IMR-90 (cell line): ENCODE measurements at regions not wholly inside any gene's neighbourhood (a gene's known extent, or its start where the extent isn't known, plus 50 kb on each side); places are given as distances from the start of the nearest gene placed in this dataset.

ENCODE experiments used
- ATAC-seq: fragments of 200-7000 bp; cut with Tn5 transposase; 2 replicates; pipeline ENCODE4 v1.9.1; 2020; ENCODE audit warnings: low read depth, mild to moderate bottlenecking, moderate library complexity
- BruUV-seq: library from RNA; stranded (reverse); fragments of 400-500 nt; replicated peaks from 2 replicates; lab custom pipeline; 2021; lab: Mats Ljungman, UMichigan
- CTCF ChIA-PET: fragments of 300-600 bp; formaldehyde crosslinking; extraction: SDS; loops from one replicate; lab custom pipeline; 2021; ENCODE audit warnings: antibody characterized with exemption; lab: Yijun Ruan, JAX
- POLR2A ChIA-PET: fragments of 300-600 bp; sonication (Branson Sonifier 250); formaldehyde crosslinking; loops from one replicate; lab custom pipeline; 2022; ENCODE audit warnings: antibody characterized with exemption; ENCODE audit not compliant: unreplicated experiment; lab: Charles Lee
- DNase-seq: peaks from one replicate; pipeline ENCODE4 v3.0.0; 2013
- H2AFZ ChIP-seq: replicated peaks from 2 replicates; pipeline ENCODE3; 2013; ENCODE audit warnings: low read length, mild to moderate bottlenecking; ENCODE audit not compliant: poor library complexity
- H2AK5ac ChIP-seq: 2 replicates; pipeline ENCODE4 v1.6.1; 2013; ENCODE audit warnings: low read depth, low read length, inconsistent platforms
- H2AK9ac ChIP-seq: replicated peaks from 2 replicates; pipeline ENCODE3; 2013; ENCODE audit warnings: mild to moderate bottlenecking, low read depth, low read length, moderate library complexity; ENCODE audit not compliant: poor library complexity
- H2BK120ac ChIP-seq: 2 replicates; pipeline ENCODE4 v1.6.1; 2013; ENCODE audit warnings: low read depth, low read length, inconsistent platforms
- H2BK15ac ChIP-seq: 3 replicates; pipeline ENCODE4 v1.6.1; 2013; ENCODE audit warnings: low read depth, low read length, inconsistent platforms
- H2BK20ac ChIP-seq: 2 replicates; pipeline ENCODE4 v1.6.1; 2013; ENCODE audit warnings: low read depth, mild to moderate bottlenecking, inconsistent platforms, low read length, moderate library complexity
- H2BK5ac ChIP-seq: 2 replicates; pipeline ENCODE4 v1.6.1; 2013; ENCODE audit warnings: mild to moderate bottlenecking, low read depth, low read length, inconsistent platforms; ENCODE audit not compliant: poor library complexity, severe bottlenecking
- H3K14ac ChIP-seq: replicated peaks from 2 replicates; pipeline ENCODE4 v1.6.1; 2013; ENCODE audit warnings: low read depth, low read length, inconsistent platforms
- H3K18ac ChIP-seq: 2 replicates; pipeline ENCODE4 v1.6.1; 2013; ENCODE audit warnings: low read depth, low read length, control low read depth
- H3K23ac ChIP-seq: 2 replicates; pipeline ENCODE4 v1.6.1; 2013; ENCODE audit warnings: low read depth, low read length, inconsistent platforms
- H3K27ac ChIP-seq: 2 replicates; pipeline ENCODE4 v1.5.1; 2013; ENCODE audit warnings: mild to moderate bottlenecking, control low read depth, low read length; ENCODE audit not compliant: insufficient read depth
- H3K27me3 ChIP-seq: 2 replicates; pipeline ENCODE4 v1.6.1; 2013; ENCODE audit warnings: low read length; ENCODE audit not compliant: control insufficient read depth, insufficient read depth
- H3K36me3 ChIP-seq: 2 replicates; pipeline ENCODE4 v1.6.1; 2013; ENCODE audit warnings: low read length, mixed read lengths; ENCODE audit not compliant: control insufficient read depth, insufficient read depth
- H3K4ac ChIP-seq: 2 replicates; pipeline ENCODE4 v1.6.1; 2013; ENCODE audit warnings: low read depth, low read length, inconsistent platforms
- H3K4me1 ChIP-seq: 2 replicates; pipeline ENCODE4 v1.6.1; 2013; ENCODE audit warnings: low read length, mixed read lengths; ENCODE audit not compliant: control insufficient read depth, insufficient read depth
- H3K4me2 ChIP-seq: 2 replicates; pipeline ENCODE4 v1.6.1; 2013; ENCODE audit warnings: low read depth, mild to moderate bottlenecking, control low read depth, low read length, moderate library complexity
- H3K4me3 ChIP-seq: 2 replicates; pipeline ENCODE4 v1.5.1; 2013; ENCODE audit warnings: low read depth, mild to moderate bottlenecking, control low read depth, low read length, moderate library complexity; ENCODE audit not compliant: insufficient read depth
- H3K56ac ChIP-seq: 2 replicates; pipeline ENCODE4 v1.6.1; 2013; ENCODE audit warnings: low read length, inconsistent platforms; ENCODE audit not compliant: insufficient read depth; ENCODE audit errors: extremely low read depth
- H3K79me1 ChIP-seq, 2 experiments: 2 replicates each; pipeline ENCODE4 v1.6.1; 2013; ENCODE audit warnings: low read length in 2 of 2, inconsistent platforms in 1 of 2, low read depth in 1 of 2
- H3K9ac ChIP-seq: 2 replicates; pipeline ENCODE4 v1.6.1; 2013; ENCODE audit warnings: low read depth, low read length, control low read depth
- H3K9me1 ChIP-seq: 2 replicates; pipeline ENCODE4 v1.6.1; 2013; ENCODE audit warnings: low read length, inconsistent platforms; ENCODE audit not compliant: insufficient read depth
- H3K9me3 ChIP-seq: 2 replicates; pipeline ENCODE4 v1.6.1; 2013; ENCODE audit warnings: low read length; ENCODE audit not compliant: control insufficient read depth, insufficient read depth
- H4K20me1 ChIP-seq: 2 replicates; pipeline ENCODE4 v1.6.1; 2013; ENCODE audit warnings: low read length, inconsistent platforms; ENCODE audit not compliant: insufficient read depth
- H4K5ac ChIP-seq: 2 replicates; pipeline ENCODE4 v1.6.1; 2013; ENCODE audit warnings: mild to moderate bottlenecking, low read depth, low read length, control low read depth
- H4K8ac ChIP-seq, 2 experiments: 2 replicates each; pipeline ENCODE4 v1.6.1; 2013; ENCODE audit warnings: low read depth in 2 of 2, low read length in 2 of 2, control low read depth in 1 of 2, inconsistent platforms in 1 of 2
- H4K91ac ChIP-seq: 2 replicates; pipeline ENCODE4 v1.6.1; 2013; ENCODE audit warnings: low read depth, low read length, inconsistent platforms; ENCODE audit not compliant: insufficient read depth
- BHLHE40 ChIP-seq: fragments of 150-350 bp; IDR thresholded peaks from 2 replicates; pipeline ENCODE4 v1.6.1; 2016; ENCODE audit warnings: mild to moderate bottlenecking, low read depth, low read length
- CHD1 ChIP-seq: IDR thresholded peaks from 2 replicates; pipeline ENCODE4 v1.6.1; 2012; ENCODE audit warnings: low read depth, low read length, improper control_type of control experiment
- FOS ChIP-seq: fragments of 150-350 bp; IDR thresholded peaks from 2 replicates; pipeline ENCODE4 v1.6.1; 2016; ENCODE audit warnings: low read depth, low read length
- MAZ ChIP-seq: IDR thresholded peaks from 2 replicates; pipeline ENCODE4 v1.6.1; 2012; ENCODE audit warnings: low read depth, mild to moderate bottlenecking, low read length, improper control_type of control experiment, moderate library complexity, borderline replicate concordance
- POLR2A ChIP-seq: IDR thresholded peaks from 2 replicates; pipeline ENCODE4 v1.6.1; 2012; ENCODE audit warnings: mild to moderate bottlenecking, low read depth, low read length
- RAD21 ChIP-seq: IDR thresholded peaks from 2 replicates; pipeline ENCODE4 v1.6.1; 2012; ENCODE audit warnings: low read length, improper control_type of control experiment
- WGBS, 2 experiments: methylation state at CpG; one replicate each; pipeline versions ENCODE4 v1.1.5 to v1.1.7; 2013; ENCODE audit warnings: missing lambda C conversion rate in 2 of 2; ENCODE audit not compliant: insufficient read length in 1 of 2; ENCODE audit errors: extremely low coverage in 2 of 2; 5-methylcytosine and 5-hydroxymethylcytosine counted together
- dilution Hi-C: fragments of 300-500 bp; cut with HindIII; formaldehyde crosslinking; loops from one replicate; pipeline ENCODE4 v1.14.3; 2018; ENCODE audit warnings: low sequenced_read_pairs; ENCODE audit not compliant: unreplicated experiment
- in situ Hi-C: fragments of 300-500 bp; cut with MboI; formaldehyde crosslinking; loops from 3 replicates; pipeline ENCODE4 v1.14.3; 2019; ENCODE audit warnings: low sequenced_read_pairs, inconsistent platforms, mixed read lengths
- intact Hi-C: fragments of 100-400 bp; cut with micrococcal nuclease; formaldehyde crosslinking; loops from 2 replicates; pipeline ENCODE4 v1.10.0; 2022
- TF ChIP-seq, protein P1 (sequence below): fragments of 150-350 bp; IDR thresholded peaks from 2 replicates; pipeline ENCODE4 v1.6.1; 2017; ENCODE audit warnings: mild to moderate bottlenecking, antibody characterized with exemption, low read length, low read depth

DNA sequence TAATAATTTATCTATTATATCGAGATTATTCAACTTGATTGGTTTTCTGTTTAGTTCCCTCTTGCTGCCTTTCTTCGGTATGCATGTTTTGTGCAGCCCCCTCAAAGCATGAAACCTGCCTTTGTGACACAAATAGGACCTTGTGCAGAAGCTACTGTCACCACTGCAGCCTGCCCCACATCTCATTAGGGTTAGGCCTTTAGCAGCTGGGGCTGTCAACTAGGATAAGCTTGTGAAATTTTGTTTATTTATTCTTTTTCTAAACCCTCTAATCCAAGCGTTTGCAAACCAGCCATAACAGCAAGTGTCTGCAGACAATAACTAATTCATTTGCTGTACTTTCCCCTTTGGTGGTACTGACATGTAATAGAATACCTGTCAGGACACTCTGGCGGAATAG, 258.9 kb downstream of the RCHY1 start:
- Histone ChIP-seq H3K27ac (no peak overlapping the region), H3K4me3 (no peak overlapping the region), H3K18ac (no peak overlapping the region), H2BK120ac (no peak overlapping the region), H3K36me3 (no peaks in the 10 kb centered on the region), H4K91ac (no peak overlapping the region), H3K23ac (no peak overlapping the region), H3K9ac (no peak overlapping the region), H2BK15ac (no peak overlapping the region), H3K56ac (no peak overlapping the region), H3K4me2 (no peak overlapping the region), H2AK5ac (no peak overlapping the region), H4K20me1 (no peaks in the 10 kb centered on the region), H3K4me1 (no peaks in the 10 kb centered on the region), H3K27me3 (0 out of 2 replicates have a peak, but pooled peaks cover 3% of the 10 kb centered on the region), H3K14ac (no peak overlapping the region), H4K8ac (no peak overlapping the region), H2AFZ (no peak overlapping the region), H3K79me1 (no peaks in the 10 kb centered on the region), H3K9me3 (no peaks in the 10 kb centered on the region), H3K4ac (no peak overlapping the region), H3K9me1 (no peaks in the 10 kb centered on the region), H4K5ac (no peak overlapping the region), H2BK20ac (no peak overlapping the region), H2AK9ac (no peak overlapping the region), H2BK5ac (no peak overlapping the region)
- POLR2A ChIA-PET = no interaction called here
- no peak for TF ChIP-seq MAZ
- no peak for TF ChIP-seq RAD21
- TF ChIP-seq CHD1 = no peak
- TF ChIP-seq BHLHE40 = no peak
- TF ChIP-seq, protein P1, sequence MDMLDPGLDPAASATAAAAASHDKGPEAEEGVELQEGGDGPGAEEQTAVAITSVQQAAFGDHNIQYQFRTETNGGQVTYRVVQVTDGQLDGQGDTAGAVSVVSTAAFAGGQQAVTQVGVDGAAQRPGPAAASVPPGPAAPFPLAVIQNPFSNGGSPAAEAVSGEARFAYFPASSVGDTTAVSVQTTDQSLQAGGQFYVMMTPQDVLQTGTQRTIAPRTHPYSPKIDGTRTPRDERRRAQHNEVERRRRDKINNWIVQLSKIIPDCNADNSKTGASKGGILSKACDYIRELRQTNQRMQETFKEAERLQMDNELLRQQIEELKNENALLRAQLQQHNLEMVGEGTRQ = no peak
- TF ChIP-seq POLR2A = no peak
- no peak for TF ChIP-seq FOS
- no peak for DNase-seq
- intact Hi-C loops (no loop called here), dilution Hi-C loops (no loop called here), in situ Hi-C loops (no loop called here)
- CTCF ChIA-PET = no interaction called here
- no CpG with 5 or more reads among the region's 4 CpGs for WGBS, 2 experiments
- BruUV-seq = no TSS peak
- ATAC-seq = no peak
